ENCODE measurements at regions not wholly inside any gene's neighbourhood (a gene's known extent, or its start where the extent isn't known, plus 50 kb on each side); places are given as distances from the start of the nearest gene placed in this dataset.

GRCh38 chr17:79182176-79183042 lies 107.8 kb downstream of the ENGASE start:
- Histone ChIP-seq H3K79me2 (replicated peaks; ENCODE audit: insufficient read depth, low read length) (no peaks in the 10 kb centered on the region), H3K9me2 (ENCODE audit: insufficient read depth, low read length) (no peaks in the 10 kb centered on the region), H3K4me2 (ENCODE audit: low read length) (no peak overlapping the region), H3K4me3 (ENCODE audit: low read length) (peak overlapping the region; percentile 61), H3K27me3 (ENCODE audit: insufficient read depth, low read depth, low read length) (peaks cover 35% of the 10 kb centered on the region), H3F3A (ENCODE audit: insufficient read depth, low read length, poor library complexity, severe bottlenecking) (no peaks in the 10 kb centered on the region), H3K36me3 (ENCODE audit: insufficient read depth, low read length) (no peaks in the 10 kb centered on the region), H2AFZ (ENCODE audit: low read depth, low read length) (no peak overlapping the region), H4K20me1 (ENCODE audit: insufficient read depth) (no peaks in the 10 kb centered on the region), H3K9ac (ENCODE audit: low read length) (peak overlapping the region; percentile 9), H3K27ac (ENCODE audit: low read length) (no peak overlapping the region), H3K9me3 (ENCODE audit: low read length) (no peaks in the 10 kb centered on the region)
- no peak for TF ChIP-seq MXI1 (conservative IDR thresholded peaks at IDR 0.05; ENCODE audit: poor library complexity, severe bottlenecking)
- no peak for TF ChIP-seq CTCF (IDR thresholded peaks at IDR 0.05; ENCODE audit: poor library complexity, severe bottlenecking)
- TF ChIP-seq SMC3 (conservative IDR thresholded peaks at IDR 0.05; ENCODE audit: poor library complexity): no peak
- no peak for TF ChIP-seq EP300 (conservative IDR thresholded peaks at IDR 0.05; ENCODE audit: poor library complexity, severe bottlenecking)

- no peaks in the 10 kb centered on the region for H3K36me3 ChIP-seq (ENCODE audit: insufficient read depth, low read length)
- no peaks in the 10 kb centered on the region for H3F3A ChIP-seq (ENCODE audit: insufficient read depth, low read length, poor library complexity, severe bottlenecking)
- no peak overlapping the region for H3K4me2 ChIP-seq (ENCODE audit: low read length)
- H4K20me1 ChIP-seq (ENCODE audit: insufficient read depth): no peaks in the 10 kb centered on the region
- H3K9me3 ChIP-seq (ENCODE audit: low read length): no peaks in the 10 kb centered on the region
- no peak overlapping the region for H2AFZ ChIP-seq (ENCODE audit: low read depth, low read length)
- peaks cover 28% of the 10 kb centered on the region for H3K27me3 ChIP-seq (ENCODE audit: insufficient read depth, low read depth, low read length)
- TF ChIP-seq CTCF (IDR thresholded peaks at IDR 0.05; ENCODE audit: poor library complexity, severe bottlenecking): no peak
- no peak overlapping the region for H3K27ac ChIP-seq (ENCODE audit: low read length)
- no peaks in the 10 kb centered on the region for H3K79me2 ChIP-seq (replicated peaks; ENCODE audit: insufficient read depth, low read length)
- H3K9me2 ChIP-seq (ENCODE audit: insufficient read depth, low read length): no peaks in the 10 kb centered on the region
- no peak overlapping the region for H3K4me3 ChIP-seq (ENCODE audit: low read length)
- H3K9ac ChIP-seq (ENCODE audit: low read length): no peak overlapping the region
Measured at GRCh38 chr17:79180358-79181005, 105.9 kb downstream of the ENGASE start.

DNA sequence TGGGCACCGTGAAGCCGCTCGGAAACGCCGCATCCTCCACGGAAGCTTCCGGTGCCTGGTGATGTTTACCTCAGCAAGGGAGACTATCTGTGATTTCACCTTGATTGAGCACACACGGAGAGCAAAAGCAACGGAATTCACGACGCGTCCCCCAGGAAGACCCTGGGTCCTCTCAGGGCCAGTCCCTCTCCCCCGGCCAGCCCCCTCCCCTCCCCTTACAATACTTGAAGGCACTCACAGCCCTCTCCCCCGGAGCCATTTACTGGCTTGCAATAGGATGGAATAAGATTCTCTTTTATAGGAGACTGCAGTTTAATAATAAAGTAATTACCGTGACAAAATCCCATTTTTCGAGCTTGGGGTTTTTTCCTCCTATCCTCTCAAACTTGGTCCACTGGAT lies 104.7 kb downstream of the ENGASE start:
- no peak overlapping the region for H3K9ac ChIP-seq (ENCODE audit: low read length)
- no peaks in the 10 kb centered on the region for H3F3A ChIP-seq (ENCODE audit: insufficient read depth, low read length, poor library complexity, severe bottlenecking)
- H3K9me3 ChIP-seq (ENCODE audit: low read length): no peaks in the 10 kb centered on the region
- H3K27ac ChIP-seq (ENCODE audit: low read length): no peak overlapping the region
- H3K36me3 ChIP-seq (ENCODE audit: insufficient read depth, low read length): no peaks in the 10 kb centered on the region
- H3K4me2 ChIP-seq (ENCODE audit: low read length): no peak overlapping the region
- H3K9me2 ChIP-seq (ENCODE audit: insufficient read depth, low read length): no peaks in the 10 kb centered on the region
- H3K4me3 ChIP-seq (ENCODE audit: low read length): no peak overlapping the region
- H2AFZ ChIP-seq (ENCODE audit: low read depth, low read length): no peak overlapping the region
- TF ChIP-seq TAF1 (IDR thresholded peaks at IDR 0.05; ENCODE audit: low read depth): no peak
- TF ChIP-seq, protein P1, sequence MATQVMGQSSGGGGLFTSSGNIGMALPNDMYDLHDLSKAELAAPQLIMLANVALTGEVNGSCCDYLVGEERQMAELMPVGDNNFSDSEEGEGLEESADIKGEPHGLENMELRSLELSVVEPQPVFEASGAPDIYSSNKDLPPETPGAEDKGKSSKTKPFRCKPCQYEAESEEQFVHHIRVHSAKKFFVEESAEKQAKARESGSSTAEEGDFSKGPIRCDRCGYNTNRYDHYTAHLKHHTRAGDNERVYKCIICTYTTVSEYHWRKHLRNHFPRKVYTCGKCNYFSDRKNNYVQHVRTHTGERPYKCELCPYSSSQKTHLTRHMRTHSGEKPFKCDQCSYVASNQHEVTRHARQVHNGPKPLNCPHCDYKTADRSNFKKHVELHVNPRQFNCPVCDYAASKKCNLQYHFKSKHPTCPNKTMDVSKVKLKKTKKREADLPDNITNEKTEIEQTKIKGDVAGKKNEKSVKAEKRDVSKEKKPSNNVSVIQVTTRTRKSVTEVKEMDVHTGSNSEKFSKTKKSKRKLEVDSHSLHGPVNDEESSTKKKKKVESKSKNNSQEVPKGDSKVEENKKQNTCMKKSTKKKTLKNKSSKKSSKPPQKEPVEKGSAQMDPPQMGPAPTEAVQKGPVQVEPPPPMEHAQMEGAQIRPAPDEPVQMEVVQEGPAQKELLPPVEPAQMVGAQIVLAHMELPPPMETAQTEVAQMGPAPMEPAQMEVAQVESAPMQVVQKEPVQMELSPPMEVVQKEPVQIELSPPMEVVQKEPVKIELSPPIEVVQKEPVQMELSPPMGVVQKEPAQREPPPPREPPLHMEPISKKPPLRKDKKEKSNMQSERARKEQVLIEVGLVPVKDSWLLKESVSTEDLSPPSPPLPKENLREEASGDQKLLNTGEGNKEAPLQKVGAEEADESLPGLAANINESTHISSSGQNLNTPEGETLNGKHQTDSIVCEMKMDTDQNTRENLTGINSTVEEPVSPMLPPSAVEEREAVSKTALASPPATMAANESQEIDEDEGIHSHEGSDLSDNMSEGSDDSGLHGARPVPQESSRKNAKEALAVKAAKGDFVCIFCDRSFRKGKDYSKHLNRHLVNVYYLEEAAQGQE (IDR thresholded peaks at IDR 0.05; ENCODE audit: borderline replicate concordance): no peak
- TF ChIP-seq RAD21 (conservative IDR thresholded peaks at IDR 0.05): no peak
- no peak for TF ChIP-seq MXI1 (conservative IDR thresholded peaks at IDR 0.05; ENCODE audit: poor library complexity, severe bottlenecking)
- TF ChIP-seq POLR2AphosphoS5 (IDR thresholded peaks at IDR 0.05): no peak
- no peak for TF ChIP-seq SMC3 (conservative IDR thresholded peaks at IDR 0.05; ENCODE audit: poor library complexity)
- TF ChIP-seq EZH2 (IDR thresholded peaks at IDR 0.05; ENCODE audit: borderline replicate concordance, insufficient read depth, low read length, poor library complexity, severe bottlenecking): no peak
- no peaks in the 10 kb centered on the region for H3K79me2 ChIP-seq (replicated peaks; ENCODE audit: insufficient read depth, low read length)
- peaks cover 17% of the 10 kb centered on the region for H3K27me3 ChIP-seq (ENCODE audit: insufficient read depth, low read depth, low read length)
- no peaks in the 10 kb centered on the region for H4K20me1 ChIP-seq (ENCODE audit: insufficient read depth)

Measured in neural cell (in vitro differentiated cells).